ENCODE measurements at regions not wholly inside any gene's neighbourhood (a gene's known extent, or its start where the extent isn't known, plus 50 kb on each side); places are given as distances from the start of the nearest gene placed in this dataset.
"Not testable (repeated sequence)": the region's sequence is repeated elsewhere in the genome, so short reads cannot be mapped to it uniquely, and the experiment has no call there.

- no peak overlapping the region for H3K4me3 Mint-ChIP-seq
- H3K9me3 Mint-ChIP-seq: peaks cover 14% of the 10 kb centered on the region
Observed at GRCh38 chr2:31704561-31705212, 123.9 kb upstream of the SRD5A2 start.

GRCh38 chr2:31703253-31703652 is 122.5 kb upstream of the SRD5A2 start:
- no peaks in the 10 kb centered on the region for H3K4me1 Mint-ChIP-seq
- no peak overlapping the region for H3K4me3 Mint-ChIP-seq
- H3K9me3 Mint-ChIP-seq: peaks cover 21% of the 10 kb centered on the region
- H3K27ac Mint-ChIP-seq: no peak overlapping the region
- no peaks in the 10 kb centered on the region for H3K27me3 Mint-ChIP-seq
- peaks cover 5% of the 10 kb centered on the region for H3K36me3 Mint-ChIP-seq

More at GRCh38 chr2:31704561-31705212, 123.9 kb upstream of the SRD5A2 start:
- peaks cover 2% of the 10 kb centered on the region for H3K36me3 Mint-ChIP-seq
- H3K27ac Mint-ChIP-seq: no peak overlapping the region
- H3K27me3 Mint-ChIP-seq: no peaks in the 10 kb centered on the region
- no peaks in the 10 kb centered on the region for H3K4me1 Mint-ChIP-seq

- H3K27me3 Mint-ChIP-seq: peaks cover 2% of the 10 kb centered on the region
- no peak overlapping the region for H3K4me3 Mint-ChIP-seq
- no peak overlapping the region for H3K27ac Mint-ChIP-seq
- H3K4me1 Mint-ChIP-seq: no peaks in the 10 kb centered on the region
- peaks cover 8% of the 10 kb centered on the region for H3K36me3 Mint-ChIP-seq
- H3K9me3 Mint-ChIP-seq: peaks cover 45% of the 10 kb centered on the region
Observed at GRCh38 chr2:31698722-31699121, 118.0 kb upstream of the SRD5A2 start.

- H3K27ac Mint-ChIP-seq: no peak overlapping the region
- H3K4me1 Mint-ChIP-seq: no peaks in the 10 kb centered on the region
- H3K4me3 Mint-ChIP-seq: no peak overlapping the region
- H3K9me3 Mint-ChIP-seq: peaks cover 47% of the 10 kb centered on the region
- peaks cover 2% of the 10 kb centered on the region for H3K27me3 Mint-ChIP-seq
- H3K36me3 Mint-ChIP-seq: peaks cover 14% of the 10 kb centered on the region
Observed at GRCh38 chr2:31696068-31696467, 115.3 kb upstream of the SRD5A2 start.

GRCh38 chr2:31694444-31694843 is 113.7 kb upstream of the SRD5A2 start:
- H3K36me3 Mint-ChIP-seq: peaks cover 13% of the 10 kb centered on the region

GRCh38 chr2:31693882-31694281 is 113.1 kb upstream of the SRD5A2 start:
- Mint-ChIP-seq H3K27me3 (peaks cover 2% of the 10 kb centered on the region), H3K9me3 (peaks cover 32% of the 10 kb centered on the region), H3K36me3 (peaks cover 10% of the 10 kb centered on the region), H3K4me1 (no peaks in the 10 kb centered on the region), H3K4me3 (no peak overlapping the region), H3K27ac (no peak overlapping the region)

More at GRCh38 chr2:31694444-31694843, 113.7 kb upstream of the SRD5A2 start:
- Mint-ChIP-seq H3K4me3 (no peak overlapping the region), H3K27ac (no peak overlapping the region), H3K4me1 (no peaks in the 10 kb centered on the region), H3K9me3 (peaks cover 37% of the 10 kb centered on the region), H3K27me3 (peaks cover 2% of the 10 kb centered on the region)

GRCh38 chr2:31688282-31688681 is 107.5 kb upstream of the SRD5A2 start:
- Mint-ChIP-seq H3K4me1 (no peaks in the 10 kb centered on the region), H3K36me3 (peaks cover 7% of the 10 kb centered on the region), H3K27ac (no peak overlapping the region), H3K9me3 (peaks cover 12% of the 10 kb centered on the region), H3K4me3 (no peak overlapping the region), H3K27me3 (peaks cover 6% of the 10 kb centered on the region)

GRCh38 chr2:31683506-31683905 is 102.8 kb upstream of the SRD5A2 start:
- Mint-ChIP-seq H3K27me3 (peaks cover 10% of the 10 kb centered on the region), H3K36me3 (peaks cover 11% of the 10 kb centered on the region), H3K9me3 (peaks cover 21% of the 10 kb centered on the region)
- not testable (repeated sequence) for H3K4me3 Mint-ChIP-seq, H3K4me1 Mint-ChIP-seq, H3K27ac Mint-ChIP-seq

GRCh38 chr2:31675485-31675901 is 94.8 kb upstream of the SRD5A2 start:
- Mint-ChIP-seq H3K27me3 (peaks cover 6% of the 10 kb centered on the region), H3K4me1 (no peaks in the 10 kb centered on the region), H3K4me3 (no peak overlapping the region), H3K27ac (no peak overlapping the region), H3K36me3 (peaks cover 8% of the 10 kb centered on the region), H3K9me3 (peaks cover 30% of the 10 kb centered on the region)

- peaks cover 8% of the 10 kb centered on the region for H3K36me3 Mint-ChIP-seq
- peaks cover 6% of the 10 kb centered on the region for H3K27me3 Mint-ChIP-seq
- H3K9me3 Mint-ChIP-seq: peaks cover 37% of the 10 kb centered on the region
- no peaks in the 10 kb centered on the region for H3K4me1 Mint-ChIP-seq
- no peak overlapping the region for H3K4me3 Mint-ChIP-seq
- H3K27ac Mint-ChIP-seq: no peak overlapping the region
Observed at GRCh38 chr2:31674446-31674845, 93.7 kb upstream of the SRD5A2 start.

- no peaks in the 10 kb centered on the region for H3K27me3 Mint-ChIP-seq
- H3K36me3 Mint-ChIP-seq: peaks cover 3% of the 10 kb centered on the region
- peaks cover 22% of the 10 kb centered on the region for H3K9me3 Mint-ChIP-seq
- no peak overlapping the region for H3K4me3 Mint-ChIP-seq
- H3K4me1 Mint-ChIP-seq: no peaks in the 10 kb centered on the region
- H3K27ac Mint-ChIP-seq: no peak overlapping the region
Observed at GRCh38 chr2:31666878-31667277, 86.1 kb upstream of the SRD5A2 start.

GRCh38 chr2:31664949-31665724 is 84.4 kb upstream of the SRD5A2 start:
- Mint-ChIP-seq H3K4me1 (no peaks in the 10 kb centered on the region), H3K27me3 (no peaks in the 10 kb centered on the region), H3K36me3 (no peaks in the 10 kb centered on the region), H3K4me3 (no peak overlapping the region), H3K27ac (no peak overlapping the region), H3K9me3 (peaks cover 7% of the 10 kb centered on the region)

GRCh38 chr2:31660812-31661335 is 80.1 kb upstream of the SRD5A2 start:
- Mint-ChIP-seq H3K27ac (no peak overlapping the region), H3K36me3 (peaks cover 2% of the 10 kb centered on the region), H3K4me1 (no peaks in the 10 kb centered on the region)

GRCh38 chr2:31660165-31660564 is 79.4 kb upstream of the SRD5A2 start:
- peaks cover 6% of the 10 kb centered on the region for H3K27me3 Mint-ChIP-seq
- H3K4me3 Mint-ChIP-seq: no peak overlapping the region
- no peaks in the 10 kb centered on the region for H3K4me1 Mint-ChIP-seq
- peaks cover 4% of the 10 kb centered on the region for H3K9me3 Mint-ChIP-seq
- no peak overlapping the region for H3K27ac Mint-ChIP-seq
- peaks cover 2% of the 10 kb centered on the region for H3K36me3 Mint-ChIP-seq

More at GRCh38 chr2:31660812-31661335, 80.1 kb upstream of the SRD5A2 start:
- peaks cover 4% of the 10 kb centered on the region for H3K9me3 Mint-ChIP-seq
- H3K27me3 Mint-ChIP-seq: peaks cover 6% of the 10 kb centered on the region
- no peak overlapping the region for H3K4me3 Mint-ChIP-seq

GRCh38 chr2:31654241-31654640 is 73.5 kb upstream of the SRD5A2 start:
- Mint-ChIP-seq H3K27ac (no peak overlapping the region), H3K9me3 (peaks cover 4% of the 10 kb centered on the region), H3K4me1 (no peaks in the 10 kb centered on the region), H3K36me3 (peaks cover 2% of the 10 kb centered on the region), H3K4me3 (no peak overlapping the region), H3K27me3 (peaks cover 12% of the 10 kb centered on the region)

- H3K27ac Mint-ChIP-seq: no peak overlapping the region
- no peaks in the 10 kb centered on the region for H3K9me3 Mint-ChIP-seq
- H3K4me1 Mint-ChIP-seq: no peaks in the 10 kb centered on the region
- no peak overlapping the region for H3K4me3 Mint-ChIP-seq
- H3K36me3 Mint-ChIP-seq: no peaks in the 10 kb centered on the region
- H3K27me3 Mint-ChIP-seq: peaks cover 12% of the 10 kb centered on the region
Observed at GRCh38 chr2:31651736-31652135, 71.0 kb upstream of the SRD5A2 start.

All from activated naive CD4-positive, alpha-beta T cell treated with anti-CD3 and anti-CD28 coated beads, Interleukin-2, amount 50 U/mL, for 24 hours (primary cell).